CD14-positive monocyte (primary cell): ENCODE measurements at regions not wholly inside any gene's neighbourhood (a gene's known extent, or its start where the extent isn't known, plus 50 kb on each side); places are given as distances from the start of the nearest gene placed in this dataset.

ENCODE experiments used
- DNase-seq, 3 donors: peaks; one replicate each; pipeline ENCODE4 v3.0.0-alpha.2; 2011 to 2022
- H2AFZ ChIP-seq: 2 replicates; pipeline ENCODE4 v1.6.0; 2012; ENCODE audit warnings: mild to moderate bottlenecking, low read depth, low read length, inconsistent platforms; ENCODE audit not compliant: insufficient read depth, poor library complexity, severe bottlenecking
- H3K27ac ChIP-seq, 2 donors: 1 replicate in 1 of 2; 2 replicates in 1 of 2; pipeline ENCODE4 v1.5.1; 2012 to 2013; ENCODE audit warnings: low read length in 2 of 2, control low read depth in 1 of 2, inconsistent platforms in 1 of 2, low read depth in 1 of 2, mild to moderate bottlenecking in 1 of 2
- H3K27me3 ChIP-seq, 2 donors: one replicate each; pipeline versions ENCODE4 v1.6.0 to v1.6.1; 2011 to 2013; ENCODE audit warnings: low read length in 2 of 2; ENCODE audit not compliant: control insufficient read depth in 2 of 2, insufficient read depth in 2 of 2
- H3K36me3 ChIP-seq, 2 donors: replicated peaks in 1 of 2; 1 replicate in 1 of 2; 2 replicates in 1 of 2; pipeline versions ENCODE4 v1.5.1 to v1.6.1; 2012 to 2013; ENCODE audit warnings: low read length in 2 of 2, control low read depth in 1 of 2, inconsistent platforms in 1 of 2, mild to moderate bottlenecking in 1 of 2; ENCODE audit not compliant: insufficient read depth in 2 of 2, control insufficient read depth in 1 of 2
- H3K4me1 ChIP-seq, 2 donors: 1 replicate in 1 of 2; 2 replicates in 1 of 2; pipeline versions ENCODE4 v1.5.1 to v1.6.1; 2012 to 2013; ENCODE audit warnings: low read length in 2 of 2, control low read depth in 1 of 2, inconsistent platforms in 1 of 2, mild to moderate bottlenecking in 1 of 2, moderate library complexity in 1 of 2; ENCODE audit not compliant: insufficient read depth in 2 of 2, control insufficient read depth in 1 of 2
- H3K4me2 ChIP-seq: replicated peaks from 2 replicates; pipeline ENCODE3; 2012; ENCODE audit warnings: low read length, moderate library complexity, mild to moderate bottlenecking; ENCODE audit not compliant: poor library complexity, severe bottlenecking; ENCODE audit errors: extremely low read depth
- H3K4me3 ChIP-seq, 3 experiments: fragments of 200-600 bp in 1 of 3; sonication (generic) in 1 of 3; replicated peaks in 1 of 3; 1 replicate in 2 of 3; 2 replicates in 1 of 3; pipeline ENCODE4 v1.5.1; 2011 to 2013; ENCODE audit warnings: low read length in 3 of 3, mild to moderate bottlenecking in 3 of 3, control low read depth in 2 of 3, low read depth in 2 of 3, inconsistent platforms in 1 of 3, moderate library complexity in 1 of 3
- H3K79me2 ChIP-seq: 2 replicates; pipeline ENCODE4 v1.6.0; 2012; ENCODE audit warnings: mild to moderate bottlenecking, control low read depth, inconsistent platforms, low read length, moderate library complexity; ENCODE audit not compliant: insufficient read depth
- H3K9ac ChIP-seq: 2 replicates; pipeline ENCODE4 v1.6.0; 2017; ENCODE audit warnings: low read length, mild to moderate bottlenecking; ENCODE audit not compliant: insufficient read depth, poor library complexity, severe bottlenecking
- H3K9me3 ChIP-seq, 2 donors: replicated peaks in 1 of 2; 1 replicate in 1 of 2; 2 replicates in 1 of 2; pipeline versions ENCODE4 v1.5.1 to v1.6.1; 2012 to 2013; ENCODE audit warnings: low read length in 2 of 2, control low read depth in 1 of 2; ENCODE audit not compliant: control insufficient read depth in 1 of 2, insufficient read depth in 1 of 2
- H4K20me1 ChIP-seq: 2 replicates; pipeline ENCODE4 v1.6.0; 2012; ENCODE audit warnings: mild to moderate bottlenecking, low read length, control low read depth, moderate library complexity; ENCODE audit not compliant: insufficient read depth
- H3K27ac Mint-ChIP-seq, 7 donors: one replicate each; pipeline ENCODE4 v1.8.0; 2020; ENCODE audit warnings: mild to moderate bottlenecking in 7 of 7, mixed read lengths in 7 of 7, moderate library complexity in 6 of 7, inconsistent platforms in 2 of 7
- H3K27me3 Mint-ChIP-seq, 3 donors: one replicate each; pipeline ENCODE4 v1.8.0; 2021 to 2022; ENCODE audit warnings: low read depth in 3 of 3, mild to moderate bottlenecking in 3 of 3, mixed read lengths in 3 of 3, moderate library complexity in 3 of 3, inconsistent platforms in 1 of 3
- H3K36me3 Mint-ChIP-seq, 2 donors: one replicate each; pipeline ENCODE4 v1.8.0; 2020; ENCODE audit warnings: mixed read lengths in 2 of 2, inconsistent platforms in 1 of 2, mild to moderate bottlenecking in 1 of 2
- H3K4me1 Mint-ChIP-seq: one replicate; pipeline ENCODE4 v1.8.0; 2020; ENCODE audit warnings: mild to moderate bottlenecking, mixed read lengths
- H3K4me3 Mint-ChIP-seq, 2 donors: one replicate each; pipeline ENCODE4 v1.8.0; 2020; ENCODE audit warnings: mild to moderate bottlenecking in 2 of 2, mixed read lengths in 2 of 2, moderate library complexity in 1 of 2
- H3K9me3 Mint-ChIP-seq, 7 donors: one replicate each; pipeline ENCODE4 v1.8.0; 2020 to 2022; ENCODE audit warnings: mixed read lengths in 7 of 7, mild to moderate bottlenecking in 6 of 7, moderate library complexity in 6 of 7, inconsistent platforms in 2 of 7
- WGBS: methylation state at CpG from one replicate; pipeline ENCODE4 v1.1.5; 2013; ENCODE audit warnings: missing lambda C conversion rate; ENCODE audit not compliant: insufficient coverage; 5-methylcytosine and 5-hydroxymethylcytosine counted together
- intact Hi-C, 2 donors: fragments of 100-400 bp; cut with micrococcal nuclease; formaldehyde crosslinking; loops; one replicate each; pipeline versions ENCODE4 v1.15.0 to v1.15.1; 2023
- TF ChIP-seq, protein P1 (sequence below): fragments of 200-600 bp; IDR thresholded peaks from one replicate; pipeline ENCODE4 v1.8.0; 2022; ENCODE audit warnings: antibody characterized with exemption, mild to moderate bottlenecking

DNA sequence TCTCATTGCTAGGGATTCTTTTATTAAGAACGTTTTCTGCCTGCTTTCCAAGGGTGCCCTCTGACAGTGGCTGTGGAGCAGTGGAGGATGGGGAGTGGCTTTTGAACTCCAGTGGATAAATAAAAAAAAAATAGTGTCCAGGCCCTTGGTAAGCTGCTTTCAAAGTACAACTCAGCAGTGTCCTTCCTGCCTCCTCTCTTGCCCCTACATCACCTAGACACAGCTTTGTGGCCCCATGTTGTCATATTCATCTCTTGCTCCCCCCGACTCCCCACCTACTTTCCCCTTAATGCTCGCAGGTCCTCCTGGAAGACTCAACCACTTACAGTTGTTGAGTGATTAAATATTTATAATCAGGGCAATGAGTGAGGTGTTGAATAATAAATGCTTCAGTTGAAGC is 880.9 kb downstream of the BCL11B start:
- H3K4me3 ChIP-seq: no peak overlapping the region
- peaks cover 0 to 1% of the 10 kb centered on the region in 2 donors for H3K9me3 ChIP-seq
- Mint-ChIP-seq H3K27ac (no peak overlapping the region), H3K9me3 (peaks cover 0 to 3% (median 0%) of the 10 kb centered on the region in 7 donors), H3K36me3 (no peaks in the 10 kb centered on the region), H3K27me3 (no peaks in the 10 kb centered on the region), H3K4me3 (no peak overlapping the region), H3K4me1 (no peaks in the 10 kb centered on the region)
- no peak overlapping the region for H3K27ac ChIP-seq
- H4K20me1 ChIP-seq: no peaks in the 10 kb centered on the region
- no peaks in the 10 kb centered on the region for H3K27me3 ChIP-seq
- 100% methylated on average over 1 of the region's 3 CpGs for WGBS
- intact Hi-C loops: no loop called here
- no peaks in the 10 kb centered on the region for H3K79me2 ChIP-seq
- no peak overlapping the region for H3K4me2 ChIP-seq
- H3K36me3 ChIP-seq: no peaks in the 10 kb centered on the region
- no peaks in the 10 kb centered on the region for H3K4me1 ChIP-seq
- TF ChIP-seq, protein P1, sequence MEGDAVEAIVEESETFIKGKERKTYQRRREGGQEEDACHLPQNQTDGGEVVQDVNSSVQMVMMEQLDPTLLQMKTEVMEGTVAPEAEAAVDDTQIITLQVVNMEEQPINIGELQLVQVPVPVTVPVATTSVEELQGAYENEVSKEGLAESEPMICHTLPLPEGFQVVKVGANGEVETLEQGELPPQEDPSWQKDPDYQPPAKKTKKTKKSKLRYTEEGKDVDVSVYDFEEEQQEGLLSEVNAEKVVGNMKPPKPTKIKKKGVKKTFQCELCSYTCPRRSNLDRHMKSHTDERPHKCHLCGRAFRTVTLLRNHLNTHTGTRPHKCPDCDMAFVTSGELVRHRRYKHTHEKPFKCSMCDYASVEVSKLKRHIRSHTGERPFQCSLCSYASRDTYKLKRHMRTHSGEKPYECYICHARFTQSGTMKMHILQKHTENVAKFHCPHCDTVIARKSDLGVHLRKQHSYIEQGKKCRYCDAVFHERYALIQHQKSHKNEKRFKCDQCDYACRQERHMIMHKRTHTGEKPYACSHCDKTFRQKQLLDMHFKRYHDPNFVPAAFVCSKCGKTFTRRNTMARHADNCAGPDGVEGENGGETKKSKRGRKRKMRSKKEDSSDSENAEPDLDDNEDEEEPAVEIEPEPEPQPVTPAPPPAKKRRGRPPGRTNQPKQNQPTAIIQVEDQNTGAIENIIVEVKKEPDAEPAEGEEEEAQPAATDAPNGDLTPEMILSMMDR: no peak
- no peak overlapping the region for H2AFZ ChIP-seq
- DNase-seq: no peak
- H3K9ac ChIP-seq: no peak overlapping the region

DNA sequence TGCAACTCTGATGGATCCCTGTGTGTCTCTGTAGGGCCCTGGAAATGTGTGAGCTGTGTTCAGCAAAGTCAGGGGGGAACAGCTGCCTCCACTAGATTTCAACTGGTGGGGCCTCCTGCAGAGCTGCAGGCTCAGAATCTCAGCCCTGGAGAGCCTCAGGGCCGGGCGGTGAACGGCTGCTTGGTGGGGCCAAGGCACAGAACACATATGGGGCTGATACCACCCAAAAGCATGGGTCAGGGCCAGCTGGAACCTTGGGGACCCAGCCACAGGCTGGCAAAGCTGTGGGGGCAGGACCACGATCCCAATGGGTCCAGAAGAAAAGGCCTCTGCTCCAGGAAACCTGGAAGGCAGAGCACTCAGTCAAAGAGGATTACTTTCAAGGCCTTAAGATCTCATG is 878.5 kb downstream of the BCL11B start:
- Histone ChIP-seq H3K36me3 (no peaks in the 10 kb centered on the region), H3K79me2 (no peaks in the 10 kb centered on the region), H2AFZ (no peak overlapping the region), H3K4me3 (no peak overlapping the region), H4K20me1 (no peaks in the 10 kb centered on the region), H3K9ac (no peak overlapping the region), H3K4me2 (no peak overlapping the region), H3K27ac (no peak overlapping the region), H3K27me3 (no peaks in the 10 kb centered on the region), H3K4me1 (no peaks in the 10 kb centered on the region), H3K9me3 (no peaks in the 10 kb centered on the region)
- Mint-ChIP-seq H3K27me3 (no peaks in the 10 kb centered on the region), H3K4me3 (no peak overlapping the region), H3K36me3 (no peaks in the 10 kb centered on the region), H3K9me3 (peaks cover 0 to 6% (median 3%) of the 10 kb centered on the region in 7 donors), H3K4me1 (no peaks in the 10 kb centered on the region), H3K27ac (no peak overlapping the region)
- intact Hi-C loops: no loop called here
- TF ChIP-seq, protein P1: no peak
- no peak for DNase-seq
- WGBS: 74% methylated on average over 4 of the region's 4 CpGs
